Breast epithelium (tissue), 4 donors: ENCODE measurements at regions not wholly inside any gene's neighbourhood (a gene's known extent, or its start where the extent isn't known, plus 50 kb on each side); places are given as distances from the start of the nearest gene placed in this dataset.

Source experiments
- DNase-seq, 2 donors: peaks; one replicate each; pipeline ENCODE4 v3.0.0-alpha.2; 2019; ENCODE audit warnings: low spot score in 2 of 2
- H3K27ac ChIP-seq, 2 donors: fragments of 200-600 bp; sonication (generic) in 1 of 2; one replicate each; pipeline ENCODE4 v1.5.1; 2016 to 2019; ENCODE audit warnings: mild to moderate bottlenecking in 1 of 2
- H3K27me3 ChIP-seq, 2 donors: fragments of 200-600 bp; sonication (generic) in 1 of 2; one replicate each; pipeline versions ENCODE4 v1.5.1 to v1.6.0; 2017 to 2019; ENCODE audit warnings: control low read depth in 1 of 2, mild to moderate bottlenecking in 1 of 2
- H3K36me3 ChIP-seq: fragments of 200-600 bp; one replicate; pipeline ENCODE4 v1.5.1; 2019
- H3K4me1 ChIP-seq, 2 donors: fragments of 200-600 bp; sonication (generic); one replicate each; pipeline ENCODE4 v1.5.1; 2016 to 2019; ENCODE audit warnings: control low read depth in 1 of 2
- H3K4me3 ChIP-seq, 3 donors: fragments of 200-600 bp; sonication (generic); 1 replicate in 2 of 3; 2 replicates in 1 of 3; pipeline ENCODE4 v1.5.1; 2016 to 2019; ENCODE audit warnings: mild to moderate bottlenecking in 3 of 3, moderate library complexity in 2 of 3
- H3K9me3 ChIP-seq, 2 donors: fragments of 200-600 bp; sonication (generic) in 1 of 2; one replicate each; pipeline ENCODE4 v1.5.1; 2016 to 2019; ENCODE audit warnings: control low read depth in 1 of 2
- POLR2A ChIP-seq: fragments of 450-650 bp; IDR thresholded peaks from one replicate; pipeline ENCODE4 v1.6.1; 2016; ENCODE audit warnings: antibody characterized with exemption, mild to moderate bottlenecking, moderate library complexity
- POLR2AphosphoS5 ChIP-seq, 3 donors: sonication (generic); formaldehyde crosslinking; IDR thresholded peaks; one replicate each; pipeline ENCODE4 v1.6.1; 2017; ENCODE audit warnings: antibody characterized with exemption in 3 of 3
- intact Hi-C: fragments of 100-400 bp; cut with DNase I; formaldehyde crosslinking; loops from one replicate; pipeline ENCODE4 v1.15.1; 2023; ENCODE audit warnings: low total_unique reads
- TF ChIP-seq, protein P1 (sequence below), 3 donors: fragments of 450-650 bp; IDR thresholded peaks; one replicate each; pipeline ENCODE4 v1.5.1; 2016 to 2017; ENCODE audit warnings: antibody characterized with exemption in 3 of 3, mild to moderate bottlenecking in 3 of 3, moderate library complexity in 3 of 3

DNA sequence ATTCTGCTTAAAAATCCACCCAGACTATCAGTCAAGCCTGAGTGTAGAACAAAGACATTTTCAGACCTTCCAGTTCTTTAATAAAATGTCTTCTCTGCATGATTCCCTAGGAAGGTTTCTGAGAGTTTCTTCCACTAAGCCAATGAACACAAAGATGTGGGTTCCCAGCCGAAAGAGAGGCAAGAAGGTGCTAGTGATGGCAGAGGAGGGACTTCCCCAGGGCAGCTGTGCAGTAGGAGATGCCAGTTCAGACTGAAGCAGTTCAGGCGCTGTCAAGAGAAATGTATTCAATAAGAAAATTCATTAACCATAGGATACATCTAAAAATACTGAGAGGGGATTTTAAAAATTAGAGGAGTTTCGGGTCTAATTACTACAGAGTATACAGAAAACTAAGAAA is 83.3 kb downstream of the RND3 start:
- no peak overlapping the region for H3K27ac ChIP-seq
- no peak overlapping the region for H3K4me3 ChIP-seq
- no peaks in the 10 kb centered on the region for H3K4me1 ChIP-seq
- TF ChIP-seq POLR2A (no peak), POLR2AphosphoS5 (IDR thresholded peaks at IDR 0.05) (no peak)
- TF ChIP-seq, protein P1, sequence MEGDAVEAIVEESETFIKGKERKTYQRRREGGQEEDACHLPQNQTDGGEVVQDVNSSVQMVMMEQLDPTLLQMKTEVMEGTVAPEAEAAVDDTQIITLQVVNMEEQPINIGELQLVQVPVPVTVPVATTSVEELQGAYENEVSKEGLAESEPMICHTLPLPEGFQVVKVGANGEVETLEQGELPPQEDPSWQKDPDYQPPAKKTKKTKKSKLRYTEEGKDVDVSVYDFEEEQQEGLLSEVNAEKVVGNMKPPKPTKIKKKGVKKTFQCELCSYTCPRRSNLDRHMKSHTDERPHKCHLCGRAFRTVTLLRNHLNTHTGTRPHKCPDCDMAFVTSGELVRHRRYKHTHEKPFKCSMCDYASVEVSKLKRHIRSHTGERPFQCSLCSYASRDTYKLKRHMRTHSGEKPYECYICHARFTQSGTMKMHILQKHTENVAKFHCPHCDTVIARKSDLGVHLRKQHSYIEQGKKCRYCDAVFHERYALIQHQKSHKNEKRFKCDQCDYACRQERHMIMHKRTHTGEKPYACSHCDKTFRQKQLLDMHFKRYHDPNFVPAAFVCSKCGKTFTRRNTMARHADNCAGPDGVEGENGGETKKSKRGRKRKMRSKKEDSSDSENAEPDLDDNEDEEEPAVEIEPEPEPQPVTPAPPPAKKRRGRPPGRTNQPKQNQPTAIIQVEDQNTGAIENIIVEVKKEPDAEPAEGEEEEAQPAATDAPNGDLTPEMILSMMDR (IDR thresholded peaks at IDR 0.05), result no peak
- no peaks in the 10 kb centered on the region for H3K27me3 ChIP-seq
- H3K9me3 ChIP-seq, result no peaks in the 10 kb centered on the region
- no peaks in the 10 kb centered on the region for H3K36me3 ChIP-seq
- no peak for DNase-seq
- intact Hi-C loops, result loop anchor here (10.0 kb wide), 1 partner anchor 269 kb away; no protein-coding TSS in a partner anchor

DNA sequence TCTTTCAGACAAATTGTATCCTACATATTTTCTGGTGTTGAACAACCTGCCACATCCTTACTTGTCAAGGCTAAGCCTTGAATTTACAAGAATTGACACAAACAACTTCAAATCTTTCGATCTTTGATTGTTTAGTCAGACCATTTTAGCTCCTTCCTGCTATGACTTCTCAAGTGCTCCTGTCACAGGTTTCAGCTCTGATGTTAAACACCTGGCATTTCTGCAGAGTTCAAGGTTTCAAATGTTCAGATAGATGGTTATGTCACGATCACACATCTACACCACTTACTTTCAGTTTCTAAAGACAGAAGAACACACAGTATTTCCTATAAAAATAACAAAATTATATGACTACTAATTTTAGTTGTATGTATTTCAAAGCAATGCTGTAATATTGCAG is 84.0 kb downstream of the RND3 start:
- intact Hi-C loops, result loop anchor here (10.0 kb wide), 1 partner anchor 269 kb away; no protein-coding TSS in a partner anchor
- TF ChIP-seq POLR2A (no peak), POLR2AphosphoS5 (IDR thresholded peaks at IDR 0.05) (no peak)
- TF ChIP-seq, protein P1 (IDR thresholded peaks at IDR 0.05), result no peak

DNA sequence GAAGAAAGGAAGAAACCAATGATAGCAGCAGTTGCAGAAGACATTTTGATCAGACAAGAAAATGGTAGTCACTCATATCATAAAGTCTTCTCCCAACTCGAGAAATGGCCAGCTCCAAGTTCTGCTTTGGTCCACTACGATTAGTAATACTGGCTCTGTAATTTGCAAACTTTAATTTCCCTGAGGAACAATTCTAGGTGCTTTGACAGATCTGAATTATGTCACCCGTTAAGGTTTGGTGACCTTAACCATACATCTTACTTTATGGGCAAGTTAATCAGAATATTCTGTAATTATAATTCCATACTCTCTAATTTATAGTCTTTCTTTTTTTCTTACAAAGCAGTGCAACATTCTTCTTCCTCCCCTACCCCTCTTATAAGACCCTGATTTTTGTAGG is 84.5 kb downstream of the RND3 start:
- intact Hi-C loops, result loop anchor here (10.0 kb wide), 1 partner anchor 268 kb away; no protein-coding TSS in a partner anchor
- no peak for DNase-seq
- Histone ChIP-seq H3K9me3 (no peaks in the 10 kb centered on the region), H3K4me1 (no peaks in the 10 kb centered on the region), H3K27me3 (no peaks in the 10 kb centered on the region), H3K27ac (no peak overlapping the region), H3K36me3 (no peaks in the 10 kb centered on the region), H3K4me3 (no peak overlapping the region)
- TF ChIP-seq, protein P1 (IDR thresholded peaks at IDR 0.05), result no peak
- TF ChIP-seq POLR2AphosphoS5 (IDR thresholded peaks at IDR 0.05) (no peak), POLR2A (no peak)

More for the DNA sequence above, 84.0 kb downstream of the RND3 start:
- no peaks in the 10 kb centered on the region for H3K36me3 ChIP-seq
- H3K27ac ChIP-seq, result no peak overlapping the region
- no peaks in the 10 kb centered on the region for H3K27me3 ChIP-seq
- H3K9me3 ChIP-seq, result no peaks in the 10 kb centered on the region
- no peaks in the 10 kb centered on the region for H3K4me1 ChIP-seq
- H3K4me3 ChIP-seq, result no peak overlapping the region
- no peak for DNase-seq

DNA sequence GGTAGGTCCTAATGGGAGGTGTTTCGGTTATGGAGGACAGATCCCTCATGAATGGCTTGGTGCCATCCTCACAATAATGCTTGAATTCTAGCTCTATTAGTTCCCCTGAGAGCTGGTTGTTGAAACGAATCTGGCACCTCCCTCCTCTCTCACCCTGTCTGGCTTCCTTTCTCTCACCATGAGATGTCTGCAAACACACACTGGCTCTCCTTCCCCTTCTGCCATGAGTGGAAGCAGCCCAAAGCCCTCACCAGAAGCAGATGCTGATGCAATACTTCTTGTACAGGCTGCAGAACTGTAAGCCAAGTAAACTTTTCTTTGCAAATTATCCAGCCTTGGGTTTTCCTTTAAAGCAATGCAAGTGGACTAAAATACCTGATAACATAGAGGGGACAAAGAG is 86.6 kb downstream of the RND3 start:
- H3K27ac ChIP-seq, result no peak overlapping the region
- intact Hi-C loops, result loop anchor here (10.0 kb wide), 1 partner anchor 266 kb away; no protein-coding TSS in a partner anchor
- H3K9me3 ChIP-seq, result no peaks in the 10 kb centered on the region
- no peaks in the 10 kb centered on the region for H3K27me3 ChIP-seq
- H3K4me1 ChIP-seq, result no peaks in the 10 kb centered on the region
- no peak overlapping the region for H3K4me3 ChIP-seq
- TF ChIP-seq POLR2AphosphoS5 (IDR thresholded peaks at IDR 0.05), result no peak
- TF ChIP-seq, protein P1 (IDR thresholded peaks at IDR 0.05), result no peak
- TF ChIP-seq POLR2A, result no peak
- no peak for DNase-seq
- no peaks in the 10 kb centered on the region for H3K36me3 ChIP-seq

DNA sequence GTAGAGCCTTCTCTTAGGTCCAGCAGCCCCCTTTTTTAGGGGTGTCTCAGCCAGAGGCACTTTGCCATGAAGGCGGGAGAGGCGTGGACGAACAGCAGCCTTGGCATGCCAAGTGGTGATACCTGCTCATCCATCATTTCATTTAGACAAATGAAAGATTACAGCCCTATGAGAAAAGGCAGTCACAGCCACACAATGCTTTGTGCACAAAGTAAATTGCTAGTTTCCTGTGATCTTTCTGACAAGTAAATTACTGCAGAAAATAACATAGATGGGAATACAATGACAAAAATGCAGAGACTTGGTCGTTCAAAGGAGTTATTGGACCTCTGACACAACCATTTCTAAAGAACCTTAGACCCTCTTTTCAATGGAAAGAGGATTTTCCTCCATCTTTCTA is 94.9 kb downstream of the RND3 start:
- Histone ChIP-seq H3K4me1 (no peaks in the 10 kb centered on the region), H3K27ac (no peak overlapping the region), H3K9me3 (no peaks in the 10 kb centered on the region), H3K27me3 (no peaks in the 10 kb centered on the region), H3K4me3 (no peak overlapping the region), H3K36me3 (no peaks in the 10 kb centered on the region)
- DNase-seq, result no peak
- TF ChIP-seq POLR2AphosphoS5 (IDR thresholded peaks at IDR 0.05) (no peak), POLR2A (no peak)
- TF ChIP-seq, protein P1 (IDR thresholded peaks at IDR 0.05), result no peak
- intact Hi-C loops, result no loop called here
